Prostate gland (tissue), 2 donors: ENCODE measurements at regions not wholly inside any gene's neighbourhood (a gene's known extent, or its start where the extent isn't known, plus 50 kb on each side); places are given as distances from the start of the nearest gene placed in this dataset.

ENCODE experiments used
- CTCF ChIP-seq, 4 experiments: fragments of 200-600 bp in 2 of 4; fragments of 450-650 bp in 2 of 4; sonication (generic) in 2 of 4; IDR thresholded peaks; 1 replicate in 3 of 4; 2 replicates in 1 of 4; pipeline ENCODE4 v1.5.1; 2016 to 2019; ENCODE audit warnings: antibody characterized with exemption in 4 of 4, mild to moderate bottlenecking in 2 of 4, moderate library complexity in 2 of 4
- POLR2A ChIP-seq: fragments of 450-650 bp; IDR thresholded peaks from one replicate; pipeline ENCODE4 v1.6.1; 2016; ENCODE audit warnings: antibody characterized with exemption, mild to moderate bottlenecking
- POLR2AphosphoS5 ChIP-seq: sonication (generic); formaldehyde crosslinking; IDR thresholded peaks from one replicate; pipeline ENCODE4 v1.6.1; 2017; ENCODE audit warnings: antibody characterized with exemption

GRCh38 chr11:71336996-71337754 is 84.8 kb upstream of the SHANK2 start:
- no peak for TF ChIP-seq CTCF (IDR thresholded peaks at IDR 0.05)
- TF ChIP-seq POLR2A = no peak
- TF ChIP-seq POLR2AphosphoS5 = no peak
